GM12891 (cell line): ENCODE measurements at regions not wholly inside any gene's neighbourhood (a gene's known extent, or its start where the extent isn't known, plus 50 kb on each side); places are given as distances from the start of the nearest gene placed in this dataset.

Source experiments
- POLR2A ChIP-seq: IDR thresholded peaks from 2 replicates; pipeline ENCODE4 v1.6.1; 2011; ENCODE audit warnings: low read depth, low read length, control low read depth
- POLR2AphosphoS5 ChIP-seq: IDR thresholded peaks from 2 replicates; pipeline ENCODE4 v1.6.1; 2011; ENCODE audit warnings: low read depth, low read length, control low read depth
- TAF1 ChIP-seq: IDR thresholded peaks from 2 replicates; pipeline ENCODE4 v1.6.1; 2011; ENCODE audit warnings: low read depth, low read length, control low read depth

DNA sequence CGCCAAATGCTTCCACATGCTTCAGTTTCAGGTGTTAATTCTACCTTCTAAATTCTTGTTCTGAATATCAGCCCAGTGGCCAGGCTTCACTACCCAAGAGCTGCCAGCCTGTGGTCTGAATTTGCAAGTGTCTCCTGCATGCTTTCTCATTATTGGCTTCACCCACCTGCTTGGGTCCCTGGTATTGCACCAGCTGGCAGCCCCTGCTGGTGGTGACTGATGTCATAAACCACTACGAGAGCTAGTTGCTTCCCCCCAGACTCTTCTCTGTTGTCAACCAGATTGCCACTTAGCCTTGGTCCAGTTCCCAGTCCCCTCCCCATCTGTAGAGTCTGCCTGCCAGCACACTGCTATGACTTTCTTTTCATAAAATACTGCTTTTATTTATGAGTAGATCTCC is 197.7 kb upstream of the DUSP10 start:
- TF ChIP-seq POLR2AphosphoS5 (no peak), POLR2A (no peak), TAF1 (no peak)
